Osteoblast (primary cell): ENCODE measurements at regions not wholly inside any gene's neighbourhood (a gene's known extent, or its start where the extent isn't known, plus 50 kb on each side); places are given as distances from the start of the nearest gene placed in this dataset.

ENCODE experiments used
- DNase-seq: peaks from one replicate; pipeline ENCODE4 v3.0.0; 2011; ENCODE audit warnings: low spot score, mixed read lengths; ENCODE audit not compliant: insufficient read length; ENCODE audit errors: missing footprints
- H2AFZ ChIP-seq: 2 replicates; pipeline ENCODE4 v1.6.0; 2011; ENCODE audit warnings: mild to moderate bottlenecking, low read length
- H3K27ac ChIP-seq: 2 replicates; pipeline ENCODE4 v1.5.1; 2011; ENCODE audit warnings: mild to moderate bottlenecking, low read depth, low read length, moderate library complexity
- H3K27me3 ChIP-seq: 2 replicates; pipeline ENCODE4 v1.6.0; 2012; ENCODE audit warnings: mild to moderate bottlenecking, control low read depth, inconsistent platforms, low read length, moderate library complexity; ENCODE audit not compliant: insufficient read depth
- H3K36me3 ChIP-seq: 2 replicates; pipeline ENCODE4 v1.5.1; 2011; ENCODE audit warnings: mild to moderate bottlenecking, low read length, control low read depth, moderate library complexity; ENCODE audit not compliant: insufficient read depth
- H3K4me1 ChIP-seq: 2 replicates; pipeline ENCODE4 v1.5.1; 2011; ENCODE audit warnings: mild to moderate bottlenecking, low read length, control low read depth, moderate library complexity; ENCODE audit not compliant: insufficient read depth
- H3K4me2 ChIP-seq: 2 replicates; pipeline ENCODE4 v1.6.0; 2011; ENCODE audit warnings: mild to moderate bottlenecking, low read length; ENCODE audit not compliant: insufficient read depth
- H3K4me3 ChIP-seq: fragments of 200-600 bp; sonication (generic); 3 replicates; pipeline ENCODE4 v1.5.1; 2012; ENCODE audit warnings: mild to moderate bottlenecking, low read length, inconsistent platforms; ENCODE audit not compliant: insufficient read depth
- H3K79me2 ChIP-seq: 2 replicates; pipeline ENCODE4 v1.6.0; 2012; ENCODE audit warnings: mild to moderate bottlenecking, low read length, control low read depth, inconsistent platforms; ENCODE audit not compliant: insufficient read depth
- H3K9me3 ChIP-seq: 2 replicates; pipeline ENCODE4 v1.5.1; 2011; ENCODE audit warnings: low read depth, low read length, control low read depth
- H4K20me1 ChIP-seq: 2 replicates; pipeline ENCODE4 v1.6.0; 2012; ENCODE audit warnings: mild to moderate bottlenecking, low read length, control low read depth; ENCODE audit not compliant: insufficient read depth
- TF ChIP-seq, protein P1 (sequence below): IDR thresholded peaks from 2 replicates; pipeline ENCODE4 v1.5.1; 2011; ENCODE audit warnings: mild to moderate bottlenecking, low read depth, low read length, moderate library complexity; ENCODE audit errors: extremely low read depth

DNA sequence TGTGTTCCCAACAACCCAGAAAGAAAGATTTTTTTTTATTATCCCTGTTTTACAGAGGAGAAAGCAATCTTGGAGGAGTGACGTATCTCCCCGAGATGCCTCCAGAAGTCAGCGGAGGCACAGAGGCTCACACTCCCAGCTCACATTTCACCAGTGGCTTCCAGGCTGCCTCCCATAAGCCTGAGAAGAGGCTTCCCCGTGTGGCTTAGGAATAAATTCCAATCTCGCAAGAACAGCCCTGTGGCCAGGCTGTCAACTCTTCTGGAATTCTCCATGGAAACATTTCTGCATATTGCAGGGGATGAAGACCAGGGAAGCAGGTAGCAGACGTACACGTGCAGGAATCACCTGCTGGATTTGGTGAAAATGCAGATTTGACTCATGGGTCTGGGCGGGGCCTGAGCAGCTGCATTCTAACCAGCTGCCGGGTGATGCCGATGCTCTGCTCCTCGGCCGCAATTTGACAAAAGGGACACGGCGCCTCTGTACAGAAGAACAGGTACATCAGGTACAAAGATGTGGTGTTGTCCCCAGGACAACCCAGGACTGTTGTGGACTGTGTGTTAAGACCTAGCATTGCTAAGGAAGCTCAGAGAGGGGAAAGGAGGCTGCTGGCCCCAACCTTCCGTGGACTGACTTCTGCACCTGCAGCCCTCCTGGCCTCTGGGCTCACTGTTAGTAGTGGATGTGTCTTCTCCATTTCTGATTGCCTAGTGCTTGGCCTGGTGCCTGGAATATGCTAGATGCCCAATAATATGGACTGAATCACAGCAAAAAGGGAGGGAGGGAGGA lies 114.2 kb upstream of the ID2 start:
- H3K4me2 ChIP-seq, result no peak overlapping the region
- DNase-seq, result peak; percentile 89
- no peaks in the 10 kb centered on the region for H3K36me3 ChIP-seq
- no peak overlapping the region for H2AFZ ChIP-seq
- no peaks in the 10 kb centered on the region for H3K4me1 ChIP-seq
- H3K79me2 ChIP-seq, result no peaks in the 10 kb centered on the region
- no peak overlapping the region for H3K27ac ChIP-seq
- peaks cover 3% of the 10 kb centered on the region for H3K27me3 ChIP-seq
- H3K9me3 ChIP-seq, result no peaks in the 10 kb centered on the region
- H3K4me3 ChIP-seq, result no peak overlapping the region
- no peaks in the 10 kb centered on the region for H4K20me1 ChIP-seq
- TF ChIP-seq, protein P1, sequence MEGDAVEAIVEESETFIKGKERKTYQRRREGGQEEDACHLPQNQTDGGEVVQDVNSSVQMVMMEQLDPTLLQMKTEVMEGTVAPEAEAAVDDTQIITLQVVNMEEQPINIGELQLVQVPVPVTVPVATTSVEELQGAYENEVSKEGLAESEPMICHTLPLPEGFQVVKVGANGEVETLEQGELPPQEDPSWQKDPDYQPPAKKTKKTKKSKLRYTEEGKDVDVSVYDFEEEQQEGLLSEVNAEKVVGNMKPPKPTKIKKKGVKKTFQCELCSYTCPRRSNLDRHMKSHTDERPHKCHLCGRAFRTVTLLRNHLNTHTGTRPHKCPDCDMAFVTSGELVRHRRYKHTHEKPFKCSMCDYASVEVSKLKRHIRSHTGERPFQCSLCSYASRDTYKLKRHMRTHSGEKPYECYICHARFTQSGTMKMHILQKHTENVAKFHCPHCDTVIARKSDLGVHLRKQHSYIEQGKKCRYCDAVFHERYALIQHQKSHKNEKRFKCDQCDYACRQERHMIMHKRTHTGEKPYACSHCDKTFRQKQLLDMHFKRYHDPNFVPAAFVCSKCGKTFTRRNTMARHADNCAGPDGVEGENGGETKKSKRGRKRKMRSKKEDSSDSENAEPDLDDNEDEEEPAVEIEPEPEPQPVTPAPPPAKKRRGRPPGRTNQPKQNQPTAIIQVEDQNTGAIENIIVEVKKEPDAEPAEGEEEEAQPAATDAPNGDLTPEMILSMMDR, result no peak

DNA sequence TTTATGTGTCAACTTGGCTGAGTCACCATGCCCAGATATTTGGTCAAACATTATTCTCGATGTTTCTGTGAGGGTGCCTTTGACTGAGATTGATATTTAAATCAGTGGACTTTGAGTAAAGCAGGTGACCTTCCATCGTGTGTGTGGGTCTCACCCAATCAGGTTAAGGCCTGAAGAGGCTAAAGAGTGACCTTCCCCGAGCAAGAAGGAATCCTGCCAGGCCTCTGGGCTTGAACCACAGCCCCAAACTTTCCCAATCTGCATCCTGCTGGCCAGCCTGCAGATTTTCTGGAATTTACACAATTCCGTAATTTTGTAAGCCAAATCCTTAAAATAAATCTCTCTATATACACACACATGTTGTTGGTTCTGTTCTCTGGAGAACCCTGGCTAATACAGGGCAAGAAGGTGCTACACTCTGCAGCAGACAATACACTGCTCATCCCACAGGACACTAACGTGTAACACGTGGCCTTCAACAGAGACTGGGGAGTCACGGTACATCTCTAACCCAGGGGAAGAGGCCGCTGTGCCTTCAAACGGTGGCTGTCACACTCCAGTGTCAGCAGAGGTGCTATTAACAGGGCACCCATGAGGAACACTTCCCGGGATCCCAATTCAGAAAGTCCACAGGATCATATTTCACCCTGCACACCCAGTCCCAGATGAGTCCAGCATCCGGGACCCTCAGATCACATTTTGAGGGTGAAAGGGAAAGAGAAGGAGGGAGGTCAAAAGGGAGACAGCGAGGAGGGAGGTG lies 113.1 kb upstream of the ID2 start:
- TF ChIP-seq, protein P1, result no peak

DNA sequence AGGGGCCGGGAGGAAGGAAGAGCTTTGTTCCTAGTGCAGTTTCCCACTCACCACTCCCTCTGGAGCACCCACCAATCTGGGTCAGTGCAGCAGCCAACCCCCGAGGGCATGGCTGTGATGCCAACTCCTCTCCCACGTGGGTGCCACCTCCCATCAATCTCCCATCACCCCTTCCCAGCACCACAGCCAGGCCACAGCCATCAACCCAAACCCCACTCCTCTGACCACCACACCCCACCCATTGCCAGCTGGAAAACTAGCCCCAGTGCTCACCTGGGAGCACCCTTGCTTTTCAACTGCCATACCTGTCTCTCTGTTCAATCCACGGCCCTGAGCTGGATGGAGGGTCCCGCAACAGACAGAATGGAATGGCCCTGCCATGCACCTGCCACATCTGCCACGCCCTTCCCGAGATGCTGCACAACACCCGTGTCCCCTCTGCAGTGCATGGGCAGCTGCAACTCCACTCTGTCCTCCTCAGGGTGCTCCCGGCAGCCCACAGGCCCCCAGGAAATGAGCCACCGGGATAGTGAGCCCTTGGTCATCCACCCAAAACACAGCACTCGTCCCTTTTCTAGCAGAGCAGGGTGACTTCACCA lies 112.4 kb upstream of the ID2 start:
- no peak overlapping the region for H3K4me3 ChIP-seq
- no peak overlapping the region for H3K27ac ChIP-seq
- peak; percentile 37 for DNase-seq
- H3K36me3 ChIP-seq, result no peaks in the 10 kb centered on the region
- TF ChIP-seq, protein P1, result no peak
- peaks cover 3% of the 10 kb centered on the region for H3K27me3 ChIP-seq
- no peak overlapping the region for H2AFZ ChIP-seq
- no peaks in the 10 kb centered on the region for H3K79me2 ChIP-seq
- H3K4me2 ChIP-seq, result no peak overlapping the region
- no peaks in the 10 kb centered on the region for H3K4me1 ChIP-seq
- H3K9me3 ChIP-seq, result no peaks in the 10 kb centered on the region
- H4K20me1 ChIP-seq, result no peaks in the 10 kb centered on the region

More for the DNA sequence above, 113.1 kb upstream of the ID2 start:
- no peaks in the 10 kb centered on the region for H3K36me3 ChIP-seq
- H3K27ac ChIP-seq, result no peak overlapping the region
- H3K9me3 ChIP-seq, result no peaks in the 10 kb centered on the region
- peak; percentile 22 for DNase-seq
- H4K20me1 ChIP-seq, result no peaks in the 10 kb centered on the region
- H2AFZ ChIP-seq, result no peak overlapping the region
- peaks cover 3% of the 10 kb centered on the region for H3K27me3 ChIP-seq
- H3K4me1 ChIP-seq, result no peaks in the 10 kb centered on the region
- H3K79me2 ChIP-seq, result no peaks in the 10 kb centered on the region
- H3K4me3 ChIP-seq, result no peak overlapping the region
- no peak overlapping the region for H3K4me2 ChIP-seq

DNA sequence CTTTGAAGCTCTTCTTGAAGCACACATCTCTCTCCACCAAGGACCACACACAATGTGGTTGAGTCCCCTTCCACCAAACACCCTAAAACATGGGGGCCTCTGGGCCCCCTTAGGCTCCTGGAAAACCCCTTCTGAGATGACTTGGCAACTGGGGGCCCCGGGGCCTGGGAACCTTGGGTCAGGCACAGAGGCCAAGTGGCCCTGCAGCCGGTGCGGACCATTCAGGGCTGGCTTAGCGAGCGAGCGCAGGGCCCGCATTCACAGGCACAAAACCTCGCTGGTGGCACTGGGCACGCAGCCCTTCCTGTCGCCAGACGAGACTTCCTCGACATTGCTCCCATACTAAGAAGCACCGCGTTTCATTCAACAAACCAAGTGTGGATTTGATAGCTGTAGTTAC lies 111.2 kb upstream of the ID2 start:
- TF ChIP-seq, protein P1, result no peak
- H2AFZ ChIP-seq, result no peak overlapping the region
- no peaks in the 10 kb centered on the region for H3K9me3 ChIP-seq
- H3K79me2 ChIP-seq, result no peaks in the 10 kb centered on the region
- no peak overlapping the region for H3K27ac ChIP-seq
- H3K4me2 ChIP-seq, result no peak overlapping the region
- H3K36me3 ChIP-seq, result no peaks in the 10 kb centered on the region
- peaks cover 3% of the 10 kb centered on the region for H3K27me3 ChIP-seq
- no peak for DNase-seq
- no peak overlapping the region for H3K4me3 ChIP-seq
- H4K20me1 ChIP-seq, result no peaks in the 10 kb centered on the region
- H3K4me1 ChIP-seq, result peaks cover 6% of the 10 kb centered on the region
